Lower lobe of right lung (tissue), 2 donors: ENCODE measurements at regions not wholly inside any gene's neighbourhood (a gene's known extent, or its start where the extent isn't known, plus 50 kb on each side); places are given as distances from the start of the nearest gene placed in this dataset.

Experiments used
- ATAC-seq, 2 donors: fragments of 200-7000 bp; cut with Tn5 transposase; one replicate each; pipeline ENCODE4 v1.9.1; 2020 to 2022; ENCODE audit warnings: mild to moderate bottlenecking in 2 of 2, moderate library complexity in 2 of 2
- DNase-seq: peaks from one replicate; pipeline ENCODE4 v3.0.0-alpha.2; 2020
- H3K27ac ChIP-seq: fragments of 200-600 bp; one replicate; pipeline ENCODE4 v1.8.0; 2022
- H3K27me3 ChIP-seq: fragments of 200-600 bp; one replicate; pipeline ENCODE4 v1.8.0; 2022; ENCODE audit warnings: low read depth
- H3K36me3 ChIP-seq: fragments of 200-600 bp; one replicate; pipeline ENCODE4 v1.8.0; 2022; ENCODE audit warnings: mild to moderate bottlenecking
- H3K4me1 ChIP-seq: fragments of 200-600 bp; one replicate; pipeline ENCODE4 v1.8.0; 2022
- H3K4me3 ChIP-seq: fragments of 200-600 bp; one replicate; pipeline ENCODE4 v1.8.0; 2022; ENCODE audit warnings: mild to moderate bottlenecking
- H3K9me3 ChIP-seq: fragments of 200-600 bp; one replicate; pipeline ENCODE4 v1.8.0; 2022
- intact Hi-C: fragments of 100-400 bp; cut with DNase I; formaldehyde crosslinking; loops from one replicate; pipeline ENCODE4 v1.11.0; 2022
- TF ChIP-seq, protein P1 (sequence below): fragments of 200-600 bp; IDR thresholded peaks from one replicate; pipeline ENCODE4 v1.8.0; 2022; ENCODE audit warnings: antibody characterized with exemption, mild to moderate bottlenecking
- donor health status: DM: no; HTN: yes; CAD: no; lungs with severe emphysema.

DNA sequence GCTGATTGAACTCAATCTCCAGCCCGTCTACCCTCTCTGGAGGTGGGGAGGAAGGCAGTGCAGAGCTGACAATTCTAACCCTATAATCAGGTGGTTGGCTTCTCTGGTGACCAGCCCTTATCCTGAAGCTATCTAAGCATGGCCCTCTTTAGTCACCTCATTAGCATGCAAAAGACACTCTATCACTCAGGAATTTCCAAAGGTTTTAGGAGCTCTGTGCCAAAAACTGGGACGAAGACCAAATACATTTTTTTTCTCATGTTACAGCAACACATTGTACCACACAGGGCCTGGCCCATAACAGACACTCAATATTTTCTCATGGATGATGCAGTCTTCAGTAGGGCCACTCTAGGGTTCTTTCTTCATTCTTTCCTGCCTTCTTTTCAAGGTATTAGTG lies 118.8 kb upstream of the VLDLR start:
- ATAC-seq (no peak), DNase-seq (no peak)
- Histone ChIP-seq H3K9me3 (no peaks in the 10 kb centered on the region), H3K4me3 (no peak overlapping the region), H3K36me3 (no peaks in the 10 kb centered on the region), H3K27me3 (no peaks in the 10 kb centered on the region), H3K4me1 (no peaks in the 10 kb centered on the region), H3K27ac (no peak overlapping the region)
- TF ChIP-seq, protein P1, sequence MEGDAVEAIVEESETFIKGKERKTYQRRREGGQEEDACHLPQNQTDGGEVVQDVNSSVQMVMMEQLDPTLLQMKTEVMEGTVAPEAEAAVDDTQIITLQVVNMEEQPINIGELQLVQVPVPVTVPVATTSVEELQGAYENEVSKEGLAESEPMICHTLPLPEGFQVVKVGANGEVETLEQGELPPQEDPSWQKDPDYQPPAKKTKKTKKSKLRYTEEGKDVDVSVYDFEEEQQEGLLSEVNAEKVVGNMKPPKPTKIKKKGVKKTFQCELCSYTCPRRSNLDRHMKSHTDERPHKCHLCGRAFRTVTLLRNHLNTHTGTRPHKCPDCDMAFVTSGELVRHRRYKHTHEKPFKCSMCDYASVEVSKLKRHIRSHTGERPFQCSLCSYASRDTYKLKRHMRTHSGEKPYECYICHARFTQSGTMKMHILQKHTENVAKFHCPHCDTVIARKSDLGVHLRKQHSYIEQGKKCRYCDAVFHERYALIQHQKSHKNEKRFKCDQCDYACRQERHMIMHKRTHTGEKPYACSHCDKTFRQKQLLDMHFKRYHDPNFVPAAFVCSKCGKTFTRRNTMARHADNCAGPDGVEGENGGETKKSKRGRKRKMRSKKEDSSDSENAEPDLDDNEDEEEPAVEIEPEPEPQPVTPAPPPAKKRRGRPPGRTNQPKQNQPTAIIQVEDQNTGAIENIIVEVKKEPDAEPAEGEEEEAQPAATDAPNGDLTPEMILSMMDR: no peak
- intact Hi-C loops: no loop called here

DNA sequence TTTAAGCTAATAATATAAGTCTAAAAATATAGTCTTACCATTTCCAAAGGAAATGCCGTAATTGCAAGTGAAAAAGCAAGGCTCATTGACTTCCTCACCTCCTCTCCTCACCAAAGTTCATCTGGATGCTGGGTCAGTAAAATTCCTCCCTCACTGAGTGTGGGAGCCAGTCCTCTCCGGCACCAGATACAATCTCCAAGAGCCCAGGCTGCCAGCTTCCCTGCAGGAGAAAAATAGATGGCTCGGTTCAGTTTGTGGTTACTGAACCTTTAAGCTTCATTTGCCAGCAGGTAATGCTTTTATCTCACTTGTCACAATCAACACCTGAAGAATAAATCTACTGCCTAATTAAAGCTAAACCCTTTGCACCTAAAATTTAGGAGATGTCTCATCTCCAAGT lies 115.3 kb upstream of the VLDLR start:
- no peaks in the 10 kb centered on the region for H3K36me3 ChIP-seq
- TF ChIP-seq, protein P1: no peak
- no peaks in the 10 kb centered on the region for H3K4me1 ChIP-seq
- intact Hi-C loops: no loop called here
- no peaks in the 10 kb centered on the region for H3K9me3 ChIP-seq
- DNase-seq (no peak), ATAC-seq (no peak)
- no peak overlapping the region for H3K4me3 ChIP-seq
- no peak overlapping the region for H3K27ac ChIP-seq
- H3K27me3 ChIP-seq: no peaks in the 10 kb centered on the region

DNA sequence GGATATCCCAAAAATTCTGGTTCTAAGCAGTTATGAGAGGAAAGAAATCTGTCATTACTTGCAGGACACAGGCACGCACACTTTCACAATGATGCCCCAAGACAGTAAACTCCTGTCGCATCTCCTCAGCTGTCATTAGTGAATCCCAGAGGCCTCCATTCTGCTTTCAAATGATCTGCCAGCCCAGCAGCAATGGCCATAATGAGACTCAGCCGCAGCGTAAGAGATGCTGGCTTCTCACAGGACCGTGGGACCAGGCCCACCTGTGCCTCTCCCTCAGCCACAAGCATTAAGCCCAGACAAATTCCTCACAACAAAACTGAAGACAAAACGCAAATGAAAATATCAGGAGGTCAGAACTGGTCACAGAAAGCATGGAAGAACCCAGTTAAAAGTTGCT lies 98.0 kb upstream of the VLDLR start:
- no peaks in the 10 kb centered on the region for H3K9me3 ChIP-seq
- H3K27me3 ChIP-seq: no peaks in the 10 kb centered on the region
- intact Hi-C loops: no loop called here
- no peaks in the 10 kb centered on the region for H3K36me3 ChIP-seq
- H3K4me3 ChIP-seq: no peak overlapping the region
- TF ChIP-seq, protein P1: no peak
- no peaks in the 10 kb centered on the region for H3K4me1 ChIP-seq
- ATAC-seq (no peak), DNase-seq (no peak)
- no peak overlapping the region for H3K27ac ChIP-seq

DNA sequence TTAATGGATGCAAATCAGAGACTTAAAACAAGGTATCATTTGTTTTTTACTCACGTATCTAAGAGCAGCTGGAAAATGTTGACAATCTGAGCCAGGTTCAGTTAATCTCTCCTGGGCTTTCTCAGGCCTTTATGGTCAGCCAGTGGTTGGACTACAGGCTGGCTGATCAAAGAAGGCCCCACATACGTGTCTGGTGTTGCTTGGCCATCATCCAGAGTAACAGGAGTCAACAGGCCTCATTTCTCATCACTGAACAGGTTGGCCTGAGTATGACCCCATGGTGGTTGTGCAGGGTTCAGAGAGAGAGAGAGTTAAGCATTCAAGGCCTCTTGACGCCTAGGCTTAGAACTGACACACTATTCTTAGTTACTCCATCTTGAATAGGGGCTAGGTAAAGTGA lies 97.0 kb upstream of the VLDLR start:
- intact Hi-C loops: no loop called here
- DNase-seq: no peak
- ATAC-seq: no peak
- TF ChIP-seq, protein P1: no peak
- Histone ChIP-seq H3K9me3 (no peaks in the 10 kb centered on the region), H3K27me3 (no peaks in the 10 kb centered on the region), H3K36me3 (no peaks in the 10 kb centered on the region), H3K4me3 (no peak overlapping the region), H3K27ac (no peak overlapping the region), H3K4me1 (no peaks in the 10 kb centered on the region)

DNA sequence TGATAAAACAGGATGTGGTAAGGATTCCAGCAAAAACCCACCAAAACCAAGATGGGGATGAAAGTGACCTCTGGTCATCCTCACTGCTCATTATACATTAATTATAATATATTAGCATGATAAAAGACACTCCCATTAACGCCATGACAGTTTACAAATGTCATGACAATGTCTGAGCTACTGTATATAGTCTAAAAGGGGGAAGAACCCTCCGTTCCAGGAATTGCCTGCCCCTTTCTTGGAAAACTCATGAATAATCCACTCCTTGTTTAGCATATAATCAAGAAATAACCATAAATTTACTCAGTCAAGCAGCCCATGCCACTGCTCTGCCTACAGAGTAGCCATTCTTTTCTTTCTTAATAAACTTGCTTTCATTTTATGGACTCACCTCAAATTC lies 96.4 kb upstream of the VLDLR start:
- intact Hi-C loops: no loop called here
- ATAC-seq (no peak), DNase-seq (no peak)

More for the DNA sequence above, 96.4 kb upstream of the VLDLR start:
- Histone ChIP-seq H3K4me3 (no peak overlapping the region), H3K4me1 (no peaks in the 10 kb centered on the region), H3K27me3 (no peaks in the 10 kb centered on the region), H3K27ac (no peak overlapping the region), H3K36me3 (no peaks in the 10 kb centered on the region), H3K9me3 (no peaks in the 10 kb centered on the region)
- TF ChIP-seq, protein P1: no peak
